DOHH2 (cell line): ENCODE measurements at regions not wholly inside any gene's neighbourhood (a gene's known extent, or its start where the extent isn't known, plus 50 kb on each side); places are given as distances from the start of the nearest gene placed in this dataset.
"Not testable (repeated sequence)": the region's sequence is repeated elsewhere in the genome, so short reads cannot be mapped to it uniquely, and the experiment has no call there.

Experiments used
- EZH2phosphoT487 ChIP-seq: fragments of 200-600 bp; sonication (generic); IDR thresholded peaks from 2 replicates; pipeline ENCODE4 v1.6.1; 2017; ENCODE audit warnings: borderline replicate concordance, mild to moderate bottlenecking, antibody characterized with exemption, low read length, moderate library complexity, mixed read lengths
- TF ChIP-seq, protein P1 (sequence below): fragments of 200-600 bp; sonication (generic); IDR thresholded peaks from one replicate; pipeline ENCODE4 v1.5.1; 2014; ENCODE audit warnings: antibody characterized with exemption, mild to moderate bottlenecking, low read depth, low read length; ENCODE audit not compliant: poor library complexity, severe bottlenecking

DNA sequence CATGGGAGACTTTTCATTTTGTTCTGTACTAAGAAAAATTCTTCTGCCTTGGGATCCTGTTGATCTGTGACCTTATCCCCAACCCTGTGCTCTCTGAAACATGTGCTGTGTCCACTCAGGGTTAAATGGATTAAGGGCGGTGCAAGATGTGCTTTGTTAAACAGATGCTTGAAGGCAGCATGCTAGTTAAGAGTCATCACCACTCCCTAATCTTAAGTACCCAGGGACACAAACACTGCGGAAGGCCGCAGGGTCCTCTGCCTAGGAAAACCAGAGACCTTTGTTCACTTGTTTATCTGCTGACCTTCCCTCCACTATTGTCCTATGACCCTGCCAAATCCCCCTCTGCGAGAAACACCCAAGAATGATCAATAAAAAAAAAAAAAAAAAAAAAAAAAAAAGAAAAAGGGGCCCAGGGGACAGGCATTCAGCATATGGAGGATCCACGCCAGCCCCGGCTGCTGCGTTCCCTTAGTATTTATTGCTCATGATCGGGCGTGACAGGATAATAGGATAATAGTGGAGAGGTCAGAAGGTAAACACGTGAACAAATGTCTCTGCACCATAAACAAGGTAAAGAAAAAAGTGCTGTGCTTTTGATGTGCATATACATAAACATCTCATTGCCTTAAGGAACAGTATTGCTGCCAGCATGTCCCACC is 113.7 kb upstream of the ZNF92 start:
- not testable (repeated sequence) for TF ChIP-seq EZH2phosphoT487
- TF ChIP-seq, protein P1, sequence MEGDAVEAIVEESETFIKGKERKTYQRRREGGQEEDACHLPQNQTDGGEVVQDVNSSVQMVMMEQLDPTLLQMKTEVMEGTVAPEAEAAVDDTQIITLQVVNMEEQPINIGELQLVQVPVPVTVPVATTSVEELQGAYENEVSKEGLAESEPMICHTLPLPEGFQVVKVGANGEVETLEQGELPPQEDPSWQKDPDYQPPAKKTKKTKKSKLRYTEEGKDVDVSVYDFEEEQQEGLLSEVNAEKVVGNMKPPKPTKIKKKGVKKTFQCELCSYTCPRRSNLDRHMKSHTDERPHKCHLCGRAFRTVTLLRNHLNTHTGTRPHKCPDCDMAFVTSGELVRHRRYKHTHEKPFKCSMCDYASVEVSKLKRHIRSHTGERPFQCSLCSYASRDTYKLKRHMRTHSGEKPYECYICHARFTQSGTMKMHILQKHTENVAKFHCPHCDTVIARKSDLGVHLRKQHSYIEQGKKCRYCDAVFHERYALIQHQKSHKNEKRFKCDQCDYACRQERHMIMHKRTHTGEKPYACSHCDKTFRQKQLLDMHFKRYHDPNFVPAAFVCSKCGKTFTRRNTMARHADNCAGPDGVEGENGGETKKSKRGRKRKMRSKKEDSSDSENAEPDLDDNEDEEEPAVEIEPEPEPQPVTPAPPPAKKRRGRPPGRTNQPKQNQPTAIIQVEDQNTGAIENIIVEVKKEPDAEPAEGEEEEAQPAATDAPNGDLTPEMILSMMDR: not testable (repeated sequence)
